Activated CD8-positive, alpha-beta memory T cell treated with anti-CD3 and anti-CD28 coated beads for 36 hours (primary cell): ENCODE measurements at regions not wholly inside any gene's neighbourhood (a gene's known extent, or its start where the extent isn't known, plus 50 kb on each side); places are given as distances from the start of the nearest gene placed in this dataset.
"Not testable (repeated sequence)": the region's sequence is repeated elsewhere in the genome, so short reads cannot be mapped to it uniquely, and the experiment has no call there.

ENCODE experiments used
- CTCF ChIA-PET: fragments of 350-600 bp; sonication (Branson Sonifier 250); formaldehyde crosslinking; loops from one replicate; lab custom pipeline; 2021; ENCODE audit warnings: antibody characterized with exemption; lab: Charles Lee
- POLR2A ChIA-PET: fragments of 350-600 bp; sonication (Branson Sonifier 250); formaldehyde crosslinking; loops from one replicate; lab custom pipeline; 2021; ENCODE audit warnings: antibody characterized with exemption; lab: Charles Lee

DNA sequence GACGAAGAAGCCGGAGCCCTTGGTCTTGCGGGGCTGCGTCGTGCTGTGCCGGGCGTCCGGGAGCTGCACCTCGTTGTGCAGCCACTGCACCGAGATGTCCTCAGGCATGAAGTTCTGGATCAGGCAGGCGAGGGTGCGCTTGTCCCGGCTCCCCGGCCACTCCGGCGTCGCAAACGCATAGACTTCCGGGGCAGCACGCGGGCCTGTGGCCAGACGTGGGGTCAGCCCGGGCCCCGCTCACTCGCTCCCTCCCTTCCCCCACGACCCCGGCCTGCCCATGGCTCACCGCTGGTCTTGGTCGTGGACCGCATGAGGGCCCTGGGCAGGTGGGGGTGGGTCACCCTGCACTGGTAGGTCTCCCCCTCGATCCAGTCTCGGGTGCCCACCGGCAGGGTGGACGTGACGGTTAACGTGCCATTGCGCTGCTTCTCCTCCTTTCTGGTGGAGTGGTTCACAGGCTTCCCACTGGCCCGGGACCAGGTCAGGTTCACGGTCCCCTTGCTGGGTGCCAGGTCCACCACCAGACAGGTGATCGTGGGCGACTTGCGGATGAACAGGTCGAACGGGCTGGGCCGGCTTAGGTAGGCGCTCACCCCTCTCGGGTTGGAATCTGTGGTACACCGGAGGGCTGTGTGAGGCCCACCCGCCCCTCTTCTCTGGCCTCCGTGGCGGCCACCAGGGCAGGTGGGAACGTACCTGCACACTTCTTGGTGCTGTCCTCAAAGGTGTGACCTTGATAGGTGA lies 74.0 kb downstream of the TMEM121 start:
- POLR2A ChIA-PET, result not testable (repeated sequence)
- CTCF ChIA-PET, result interaction anchor here (0.5 kb wide), 1 partner anchor 345 kb away, joined by 4 read pairs; no protein-coding TSS in a partner anchor

DNA sequence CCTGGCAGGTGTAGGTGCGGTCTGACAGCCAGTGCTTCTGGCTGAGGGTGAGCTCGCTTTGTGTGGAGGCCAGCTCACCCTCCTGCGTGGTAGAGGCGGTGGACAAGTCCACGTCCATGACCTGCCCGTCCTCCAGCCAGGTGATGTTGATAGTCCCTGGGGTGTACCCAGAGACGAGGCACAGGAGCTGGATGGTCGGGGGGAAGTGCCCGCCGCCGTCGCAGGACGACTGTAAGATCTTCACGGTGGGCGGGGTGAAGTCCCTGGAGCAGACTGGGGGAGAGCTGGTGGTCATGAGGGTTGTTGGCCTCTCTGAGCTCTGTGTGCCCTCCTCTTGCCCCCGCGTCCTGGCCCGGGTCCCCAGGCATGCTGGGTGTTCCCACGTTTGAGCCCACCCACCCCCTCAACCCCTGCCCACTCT lies 74.6 kb downstream of the TMEM121 start:
- ChIA-PET POLR2A (no interaction called here), CTCF (no interaction called here)

DNA sequence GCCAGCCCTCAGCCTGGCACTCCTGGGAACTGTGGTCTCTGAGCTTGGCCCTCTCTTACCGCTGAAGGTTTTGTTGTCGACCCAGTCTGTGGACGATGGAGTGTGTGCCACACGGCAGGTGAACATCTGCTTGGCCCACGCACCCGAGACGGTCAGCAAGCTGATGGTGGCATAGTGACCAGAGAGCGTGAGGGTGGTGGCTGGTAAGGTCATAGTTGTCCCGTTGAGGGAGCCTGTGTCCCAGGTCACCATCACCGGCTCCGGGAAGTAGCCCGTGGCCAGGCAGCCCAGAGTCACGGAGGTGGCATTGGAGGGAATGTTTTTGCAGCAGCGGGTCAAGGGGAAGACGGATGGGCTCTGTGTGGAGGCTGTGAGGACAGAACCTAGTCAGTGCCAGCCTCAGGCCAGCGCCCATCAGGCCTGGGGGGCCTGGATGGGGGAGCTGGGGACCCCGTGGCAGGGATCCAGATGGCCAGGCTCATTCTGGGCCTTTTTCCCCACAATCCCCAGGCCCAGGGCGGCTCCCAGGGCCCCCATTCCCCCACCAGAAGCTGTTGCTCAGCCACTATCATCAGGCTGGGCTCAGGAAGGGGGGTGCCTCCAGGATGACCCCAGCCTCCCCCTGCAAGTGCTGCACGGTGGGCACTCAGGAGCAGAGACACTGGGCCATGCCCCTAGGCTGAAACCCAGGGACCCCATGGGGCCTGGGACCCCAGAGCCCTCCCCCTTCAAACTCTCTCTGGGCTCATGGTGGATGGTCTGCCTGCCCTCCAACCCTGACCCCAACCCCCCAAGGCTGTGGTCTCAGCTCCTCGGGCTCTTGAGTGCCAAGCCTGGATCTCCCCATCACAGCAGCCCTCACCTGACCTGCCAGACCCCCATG lies 75.2 kb downstream of the TMEM121 start:
- ChIA-PET POLR2A (no interaction called here), CTCF (no interaction called here)

- ChIA-PET CTCF (no interaction called here), POLR2A (no interaction called here)
These were observed 75.9 kb downstream of the TMEM121 start for GRCh38 chr14:105602243-105602750.

DNA sequence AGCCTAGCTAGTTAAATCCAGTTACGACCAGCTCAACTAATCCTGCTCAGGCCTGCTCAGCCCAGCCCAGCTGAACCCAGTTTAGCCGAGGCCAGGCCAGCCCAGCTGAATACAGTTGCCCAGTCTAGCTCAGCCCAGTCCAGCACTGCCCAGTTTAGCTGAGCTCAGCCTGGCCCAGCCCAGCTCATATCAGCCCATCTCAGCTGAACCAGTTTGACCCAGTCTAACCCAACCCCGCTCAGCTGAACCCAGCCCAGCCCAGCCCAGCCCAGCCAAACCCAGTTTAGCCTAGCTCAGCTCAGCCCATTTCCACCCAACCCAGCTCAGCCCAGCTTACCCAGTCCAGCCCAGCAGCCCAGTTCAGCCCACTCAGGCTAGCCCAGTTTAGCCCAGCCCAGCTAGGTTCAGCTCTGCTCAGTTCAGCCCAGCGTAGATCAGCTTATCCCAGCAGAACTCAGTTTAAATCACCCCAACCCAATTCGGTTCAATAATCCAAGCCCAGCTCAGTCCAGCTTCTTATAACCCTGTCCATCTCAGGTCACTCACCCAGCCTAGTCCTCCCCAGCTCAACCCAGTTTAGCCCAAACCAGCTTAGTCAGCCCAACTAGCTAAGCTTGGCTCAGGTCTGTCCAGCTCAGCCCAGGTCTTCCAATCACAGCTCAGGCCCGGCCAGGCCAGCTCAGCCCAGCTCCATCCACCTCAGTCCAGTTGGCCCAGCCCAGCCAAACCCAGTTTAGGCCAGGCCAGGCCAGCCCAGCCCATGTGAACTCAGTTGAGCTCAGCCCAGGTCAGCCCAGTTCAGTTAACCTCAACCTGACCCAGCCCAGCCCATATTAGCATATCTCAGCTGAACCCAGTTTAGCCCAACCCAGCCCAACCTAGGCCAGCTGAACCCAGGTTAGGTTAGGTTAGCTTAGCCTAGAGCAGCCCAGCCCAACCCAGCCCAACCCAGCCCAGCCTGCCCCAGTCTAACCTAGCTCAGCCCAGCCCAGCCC lies 76.7 kb downstream of the TMEM121 start:
- ChIA-PET POLR2A (no interaction called here), CTCF (no interaction called here)

- CTCF ChIA-PET, result not testable (repeated sequence)
These were observed 78.4 kb downstream of the TMEM121 start for GRCh38 chr14:105604531-105605463.

GRCh38 chr14:105605464-105606304 lies 79.3 kb downstream of the TMEM121 start:
- POLR2A ChIA-PET, result no interaction called here

More at GRCh38 chr14:105604531-105605463, 78.4 kb downstream of the TMEM121 start:
- POLR2A ChIA-PET, result not testable (repeated sequence)

GRCh38 chr14:105606305-105606975 lies 80.1 kb downstream of the TMEM121 start:
- POLR2A ChIA-PET, CTCF ChIA-PET: not testable (repeated sequence)

More at GRCh38 chr14:105605464-105606304, 79.3 kb downstream of the TMEM121 start:
- CTCF ChIA-PET, result no interaction called here

GRCh38 chr14:105607025-105607424 lies 80.6 kb downstream of the TMEM121 start:
- CTCF ChIA-PET, POLR2A ChIA-PET: not testable (repeated sequence)

GRCh38 chr14:105614987-105615386 lies 88.6 kb downstream of the TMEM121 start:
- CTCF ChIA-PET, POLR2A ChIA-PET: not testable (repeated sequence)

DNA sequence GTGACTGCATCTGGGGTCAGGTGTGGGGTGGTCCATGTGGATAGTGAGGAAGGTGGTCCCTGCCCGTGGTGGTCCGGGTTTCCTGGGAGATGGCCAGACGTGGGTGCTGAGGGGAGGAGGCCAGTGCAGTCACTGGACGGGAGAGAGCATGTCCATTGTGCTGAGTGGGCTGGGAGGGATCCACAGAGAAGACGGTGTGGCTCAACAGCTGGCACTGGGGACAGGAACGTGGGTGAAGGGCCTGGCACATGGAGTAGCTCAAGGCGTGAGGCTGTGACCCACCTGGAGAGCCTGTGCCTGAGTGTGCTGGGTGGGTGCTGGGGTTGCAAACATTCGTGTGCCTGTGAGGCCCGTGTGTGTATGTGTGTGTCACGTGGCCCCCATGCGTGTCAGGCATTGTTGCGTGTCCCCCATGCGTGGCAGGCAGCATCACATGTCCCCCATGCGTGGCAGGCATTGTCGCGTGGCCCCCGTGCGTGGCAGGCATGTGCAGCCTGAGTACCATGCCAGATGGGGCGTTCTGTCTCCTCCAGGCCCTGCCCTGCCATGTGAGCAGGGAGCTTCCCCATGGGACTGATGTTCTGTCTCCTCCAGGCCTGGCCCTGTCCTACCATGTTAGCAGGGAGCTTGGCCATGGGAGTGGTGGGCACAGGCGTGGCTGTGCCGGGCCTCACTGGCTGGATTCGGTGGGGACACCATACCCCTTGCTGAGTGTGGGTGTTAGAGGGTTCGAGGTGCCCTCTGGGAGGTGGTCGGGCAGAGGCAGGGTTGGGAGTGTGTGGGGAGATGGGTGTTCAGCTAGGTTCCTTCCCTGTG lies 89.8 kb downstream of the TMEM121 start:
- CTCF ChIA-PET, POLR2A ChIA-PET: not testable (repeated sequence)

DNA sequence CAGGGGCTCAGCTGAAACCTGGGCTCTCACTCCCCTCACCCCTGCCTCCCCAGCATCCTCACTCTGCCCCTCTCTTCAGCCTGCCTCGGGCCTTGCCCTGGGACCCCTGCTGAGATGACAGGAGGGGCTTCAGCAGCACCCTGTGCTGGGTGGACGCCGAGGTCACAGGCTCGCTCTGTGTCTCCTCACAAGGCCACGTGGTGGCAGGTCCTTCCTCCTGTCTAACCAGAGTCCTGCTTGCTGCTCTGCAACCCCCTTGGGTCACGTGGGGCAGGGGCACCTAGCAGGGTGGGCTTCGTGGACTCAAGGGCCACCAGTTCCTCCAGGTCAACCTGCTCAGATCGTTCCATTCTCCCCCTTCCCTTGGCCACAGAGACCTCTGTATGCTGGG lies 90.4 kb downstream of the TMEM121 start:
- ChIA-PET POLR2A (no interaction called here), CTCF (no interaction called here)

DNA sequence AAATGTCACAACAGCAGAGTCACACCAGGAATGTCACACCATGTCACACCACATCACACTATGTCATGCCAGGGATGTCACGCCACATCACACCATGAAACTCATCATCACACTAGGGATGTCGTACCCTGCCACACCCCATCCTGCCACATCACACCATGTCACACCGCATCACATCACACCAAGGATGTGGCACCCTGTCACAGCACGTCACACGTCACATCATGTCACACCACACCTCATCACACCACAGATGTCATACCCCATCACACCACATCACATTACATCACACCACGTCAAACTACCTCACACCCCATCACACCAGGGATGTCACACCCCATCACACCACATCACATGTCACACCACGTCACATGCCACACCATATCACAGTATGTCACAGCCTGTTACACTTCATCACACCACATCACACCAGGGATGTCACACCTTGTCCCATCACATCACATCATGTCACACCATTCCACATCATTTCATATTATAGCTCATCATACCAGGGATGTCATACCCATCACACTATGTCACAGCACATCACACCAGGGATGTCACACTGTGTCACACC lies 90.9 kb downstream of the TMEM121 start:
- POLR2A ChIA-PET, result no interaction called here
- CTCF ChIA-PET, result no interaction called here

DNA sequence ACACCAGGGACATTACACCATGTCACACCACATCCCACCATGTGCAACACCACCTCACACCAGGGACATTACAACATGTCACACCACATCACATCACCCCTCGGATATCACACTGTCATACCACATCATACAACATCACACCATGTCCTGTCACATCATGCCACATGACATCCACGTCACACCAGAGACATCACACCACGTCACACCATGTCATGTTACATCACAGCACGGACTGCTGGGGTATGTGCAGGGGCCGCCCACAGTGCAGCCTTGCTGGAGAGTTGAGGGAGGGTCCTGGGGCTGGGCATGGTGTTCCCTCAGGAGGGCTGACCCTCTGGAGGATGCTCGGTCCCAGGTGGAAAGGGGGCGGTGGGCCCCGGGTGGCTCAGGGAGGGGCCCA lies 91.4 kb downstream of the TMEM121 start:
- POLR2A ChIA-PET, CTCF ChIA-PET: not testable (repeated sequence)

GRCh38 chr14:105619324-105619723 lies 92.9 kb downstream of the TMEM121 start:
- POLR2A ChIA-PET, CTCF ChIA-PET: not testable (repeated sequence)
